Activated CD4-positive, alpha-beta memory T cell treated with anti-CD3 and anti-CD28 coated beads for 36 hours (primary cell): ENCODE measurements at regions not wholly inside any gene's neighbourhood (a gene's known extent, or its start where the extent isn't known, plus 50 kb on each side); places are given as distances from the start of the nearest gene placed in this dataset.

Experiments
- CTCF ChIA-PET: fragments of 350-600 bp; sonication (Branson Sonifier 250); formaldehyde crosslinking; loops from one replicate; lab custom pipeline; 2021; ENCODE audit warnings: antibody characterized with exemption, inconsistent platforms; lab: Charles Lee
- POLR2A ChIA-PET: fragments of 350-600 bp; sonication (Branson Sonifier 250); formaldehyde crosslinking; loops from one replicate; lab custom pipeline; 2021; ENCODE audit warnings: antibody characterized with exemption; lab: Charles Lee
- DNase-seq: peaks from one replicate; pipeline ENCODE4 v3.0.0-alpha.2; 2020
- H3K27ac Mint-ChIP-seq: one replicate; pipeline ENCODE4 v1.8.0; 2021; ENCODE audit warnings: mixed read lengths
- H3K27me3 Mint-ChIP-seq: one replicate; pipeline ENCODE4 v1.8.0; 2021; ENCODE audit warnings: mixed read lengths
- H3K36me3 Mint-ChIP-seq: one replicate; pipeline ENCODE4 v1.8.0; 2021; ENCODE audit warnings: mixed read lengths
- H3K4me1 Mint-ChIP-seq: one replicate; pipeline ENCODE4 v1.8.0; 2021; ENCODE audit warnings: low read depth, mixed read lengths
- H3K4me3 Mint-ChIP-seq: one replicate; pipeline ENCODE4 v1.8.0; 2021; ENCODE audit warnings: mild to moderate bottlenecking, mixed read lengths
- H3K9me3 Mint-ChIP-seq: one replicate; pipeline ENCODE4 v1.8.0; 2021; ENCODE audit warnings: mixed read lengths
- intact Hi-C: fragments of 100-400 bp; cut with micrococcal nuclease; formaldehyde crosslinking; loops from one replicate; pipeline ENCODE4 v1.15.1; 2023

DNA sequence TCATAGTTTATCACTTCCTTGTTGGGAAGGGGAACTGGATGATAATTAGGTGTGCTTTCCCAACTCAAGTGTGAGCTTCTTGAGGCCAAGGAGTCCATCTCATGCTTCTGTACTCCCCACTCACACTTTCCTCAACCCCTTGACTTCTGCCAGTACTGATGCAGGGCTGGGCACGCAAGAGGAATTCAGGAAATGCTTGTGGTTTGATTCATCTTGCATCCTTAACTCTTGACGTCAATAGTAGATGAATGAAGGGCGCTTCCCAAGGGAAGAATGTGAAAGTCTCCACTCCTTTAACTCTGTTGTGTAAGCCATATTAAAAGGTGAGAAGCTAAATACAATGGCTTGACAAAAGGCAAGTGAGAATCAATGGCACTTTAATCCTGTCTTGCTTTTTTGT, 101.8 kb downstream of the AGTR2 start:
- Mint-ChIP-seq H3K4me3 (no peak overlapping the region), H3K27me3 (no peaks in the 10 kb centered on the region), H3K36me3 (no peaks in the 10 kb centered on the region), H3K27ac (no peak overlapping the region), H3K9me3 (no peaks in the 10 kb centered on the region), H3K4me1 (no peaks in the 10 kb centered on the region)
- ChIA-PET CTCF (no interaction called here), POLR2A (no interaction called here)
- intact Hi-C loops: no loop called here
- DNase-seq: no peak

DNA sequence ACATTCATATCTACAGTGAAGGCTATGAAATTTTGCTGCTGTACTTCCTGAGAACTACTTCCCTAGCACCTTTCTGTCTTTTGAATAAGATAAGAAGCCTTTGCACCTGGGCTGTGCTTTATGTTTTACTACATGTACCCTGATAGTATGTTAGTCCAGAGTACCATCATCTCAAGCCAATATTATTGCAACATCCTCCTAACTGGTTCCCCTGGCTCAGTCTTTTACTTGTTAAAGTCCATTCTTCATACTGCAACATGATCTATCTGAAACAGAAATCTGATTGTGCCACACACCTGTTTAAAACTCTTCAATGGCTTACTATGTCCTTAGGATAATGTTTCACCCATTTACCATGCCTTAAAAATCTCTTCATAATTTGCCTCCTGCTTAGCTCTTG, 102.3 kb downstream of the AGTR2 start:
- no peaks in the 10 kb centered on the region for H3K4me1 Mint-ChIP-seq
- no peak overlapping the region for H3K27ac Mint-ChIP-seq

GRCh38 chrX:116276261-116276660, 105.7 kb downstream of the AGTR2 start:
- intact Hi-C loops: no loop called here
- Mint-ChIP-seq H3K27ac (no peak overlapping the region), H3K27me3 (no peaks in the 10 kb centered on the region), H3K9me3 (no peaks in the 10 kb centered on the region), H3K36me3 (no peaks in the 10 kb centered on the region), H3K4me3 (no peak overlapping the region), H3K4me1 (no peaks in the 10 kb centered on the region)
- DNase-seq: no peak
- CTCF ChIA-PET: no interaction called here
- POLR2A ChIA-PET: no interaction called here

More for the DNA sequence above, 102.3 kb downstream of the AGTR2 start:
- no peaks in the 10 kb centered on the region for H3K36me3 Mint-ChIP-seq
- DNase-seq: no peak
- no peaks in the 10 kb centered on the region for H3K9me3 Mint-ChIP-seq
- POLR2A ChIA-PET: no interaction called here
- intact Hi-C loops: no loop called here
- CTCF ChIA-PET: no interaction called here
- H3K4me3 Mint-ChIP-seq: no peak overlapping the region
- H3K27me3 Mint-ChIP-seq: no peaks in the 10 kb centered on the region

GRCh38 chrX:116277351-116278225, 107.0 kb downstream of the AGTR2 start:
- Mint-ChIP-seq H3K4me3 (no peak overlapping the region), H3K4me1 (no peaks in the 10 kb centered on the region), H3K27me3 (no peaks in the 10 kb centered on the region), H3K9me3 (no peaks in the 10 kb centered on the region), H3K27ac (no peak overlapping the region), H3K36me3 (no peaks in the 10 kb centered on the region)
- intact Hi-C loops: no loop called here
- DNase-seq: no peak
- ChIA-PET CTCF (no interaction called here), POLR2A (no interaction called here)

DNA sequence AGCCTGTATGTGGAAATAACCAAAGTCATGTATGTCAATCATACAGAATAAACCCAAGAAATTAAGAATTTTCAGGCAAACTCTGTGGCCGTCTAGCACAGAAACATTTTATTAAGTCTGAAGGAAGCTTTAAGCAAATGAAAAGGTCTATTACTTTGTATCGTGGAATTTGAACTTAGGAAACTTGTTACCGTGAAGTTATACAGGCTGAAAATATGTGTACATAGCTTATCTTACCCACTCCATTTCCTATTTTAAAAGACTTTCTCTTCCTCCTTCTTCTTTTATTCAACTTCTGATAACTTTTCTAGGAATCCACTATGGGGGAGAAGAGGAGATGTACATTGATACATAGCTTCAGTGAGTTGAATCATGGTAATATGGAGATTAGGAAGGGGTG, 108.3 kb downstream of the AGTR2 start:
- no peaks in the 10 kb centered on the region for H3K4me1 Mint-ChIP-seq
- H3K9me3 Mint-ChIP-seq: no peaks in the 10 kb centered on the region
- no peak overlapping the region for H3K27ac Mint-ChIP-seq
- ChIA-PET POLR2A (no interaction called here), CTCF (no interaction called here)
- no peak overlapping the region for H3K4me3 Mint-ChIP-seq
- H3K27me3 Mint-ChIP-seq: no peaks in the 10 kb centered on the region
- intact Hi-C loops: no loop called here
- DNase-seq: no peak
- no peaks in the 10 kb centered on the region for H3K36me3 Mint-ChIP-seq

DNA sequence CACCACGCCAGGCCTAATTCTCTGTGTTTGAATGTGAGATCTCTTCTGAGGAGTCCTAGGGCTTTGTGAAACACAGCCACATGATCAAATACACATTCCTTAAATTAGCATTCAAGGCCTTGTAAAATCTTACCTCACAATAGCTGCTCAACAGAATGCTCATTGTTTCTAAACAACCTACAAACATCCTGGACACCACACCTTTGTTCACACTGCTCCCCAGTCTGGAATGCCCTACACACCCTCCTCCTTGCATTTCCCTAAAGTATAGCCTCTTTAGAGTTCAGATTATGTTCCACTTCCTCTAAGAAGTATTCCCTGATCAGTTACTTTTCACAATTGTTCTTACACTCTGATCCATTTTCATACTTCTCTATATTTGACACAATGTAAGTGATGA, 110.6 kb downstream of the AGTR2 start:
- Mint-ChIP-seq H3K27ac (no peak overlapping the region), H3K36me3 (no peaks in the 10 kb centered on the region), H3K27me3 (no peaks in the 10 kb centered on the region), H3K9me3 (no peaks in the 10 kb centered on the region), H3K4me3 (no peak overlapping the region), H3K4me1 (no peaks in the 10 kb centered on the region)
- ChIA-PET CTCF (no interaction called here), POLR2A (no interaction called here)
- intact Hi-C loops: no loop called here
- no peak for DNase-seq

GRCh38 chrX:116282751-116283150, 112.2 kb downstream of the AGTR2 start:
- ChIA-PET CTCF (interaction anchor here (0.7 kb wide), 1 partner anchor 16 kb away, joined by 3 read pairs; no protein-coding TSS in a partner anchor), POLR2A (no interaction called here)
- H3K4me3 Mint-ChIP-seq: no peak overlapping the region
- intact Hi-C loops: no loop called here
- H3K27me3 Mint-ChIP-seq: no peaks in the 10 kb centered on the region
- H3K36me3 Mint-ChIP-seq: no peaks in the 10 kb centered on the region
- H3K27ac Mint-ChIP-seq: no peak overlapping the region
- no peak for DNase-seq
- no peaks in the 10 kb centered on the region for H3K4me1 Mint-ChIP-seq
- H3K9me3 Mint-ChIP-seq: no peaks in the 10 kb centered on the region

DNA sequence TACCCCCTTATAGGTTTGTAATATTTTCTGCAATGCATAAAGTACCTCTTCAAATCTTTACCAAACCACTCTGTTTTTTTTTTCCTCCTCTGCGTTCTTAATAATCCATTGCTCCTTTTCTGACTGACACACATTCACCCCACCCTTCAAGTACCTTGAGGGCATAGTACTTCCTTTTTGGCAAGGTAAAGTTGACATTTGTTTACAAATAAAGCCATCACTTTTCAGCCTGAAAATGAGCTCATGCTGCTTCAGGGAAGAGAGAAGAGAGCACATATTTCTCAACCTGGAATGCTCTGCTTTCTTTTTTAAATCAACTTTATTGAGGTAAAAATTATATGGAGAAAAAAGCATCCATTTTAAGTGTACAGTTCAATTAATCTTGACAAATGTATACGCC, 113.9 kb downstream of the AGTR2 start:
- intact Hi-C loops: no loop called here
- no peaks in the 10 kb centered on the region for H3K4me1 Mint-ChIP-seq
- no peak overlapping the region for H3K27ac Mint-ChIP-seq
- POLR2A ChIA-PET: no interaction called here
- H3K36me3 Mint-ChIP-seq: no peaks in the 10 kb centered on the region
- H3K9me3 Mint-ChIP-seq: no peaks in the 10 kb centered on the region
- no peak for DNase-seq
- no peaks in the 10 kb centered on the region for H3K27me3 Mint-ChIP-seq
- CTCF ChIA-PET: no interaction called here
- no peak overlapping the region for H3K4me3 Mint-ChIP-seq

GRCh38 chrX:116285501-116285900, 115.0 kb downstream of the AGTR2 start:
- intact Hi-C loops: no loop called here
- Mint-ChIP-seq H3K4me1 (no peaks in the 10 kb centered on the region), H3K4me3 (no peak overlapping the region), H3K9me3 (no peaks in the 10 kb centered on the region), H3K36me3 (no peaks in the 10 kb centered on the region), H3K27me3 (no peaks in the 10 kb centered on the region), H3K27ac (no peak overlapping the region)
- no peak for DNase-seq
- ChIA-PET CTCF (no interaction called here), POLR2A (no interaction called here)

DNA sequence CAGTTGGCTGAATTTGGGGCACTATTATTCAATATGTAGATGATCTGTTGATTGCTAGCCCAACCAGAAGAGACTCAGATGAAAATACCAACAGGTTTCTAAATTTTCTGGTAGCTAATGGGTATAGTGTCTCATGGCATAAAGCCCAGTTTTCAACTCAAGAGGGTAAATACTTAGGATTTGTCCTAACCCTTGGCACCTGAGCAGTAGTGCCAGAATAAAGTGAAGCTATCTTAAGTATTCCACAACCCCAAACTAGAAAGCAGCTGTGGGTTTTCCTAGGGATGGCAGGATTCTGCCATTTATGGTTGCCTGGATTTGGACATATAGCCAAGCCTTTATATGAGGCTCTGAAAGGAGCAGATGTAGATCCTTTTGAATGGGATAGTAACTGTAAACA, 119.0 kb downstream of the AGTR2 start:
- Mint-ChIP-seq H3K4me1 (no peaks in the 10 kb centered on the region), H3K4me3 (no peak overlapping the region), H3K9me3 (peaks cover 3% of the 10 kb centered on the region), H3K36me3 (no peaks in the 10 kb centered on the region), H3K27ac (no peak overlapping the region), H3K27me3 (no peaks in the 10 kb centered on the region)
- ChIA-PET CTCF (no interaction called here), POLR2A (no interaction called here)
- intact Hi-C loops: no loop called here
- DNase-seq: no peak

- CTCF ChIA-PET: no interaction called here
- H3K27ac Mint-ChIP-seq: no peak overlapping the region
- POLR2A ChIA-PET: no interaction called here
- no peaks in the 10 kb centered on the region for H3K36me3 Mint-ChIP-seq
- H3K27me3 Mint-ChIP-seq: no peaks in the 10 kb centered on the region
- intact Hi-C loops: no loop called here
- H3K4me1 Mint-ChIP-seq: no peaks in the 10 kb centered on the region
- H3K4me3 Mint-ChIP-seq: no peak overlapping the region
- H3K9me3 Mint-ChIP-seq: peaks cover 3% of the 10 kb centered on the region
- no peak for DNase-seq
Observed at GRCh38 chrX:116290359-116290758, 119.8 kb downstream of the AGTR2 start.

- POLR2A ChIA-PET: no interaction called here
- Mint-ChIP-seq H3K4me3 (no peak overlapping the region), H3K4me1 (no peaks in the 10 kb centered on the region), H3K9me3 (peaks cover 3% of the 10 kb centered on the region), H3K27ac (no peak overlapping the region), H3K27me3 (no peaks in the 10 kb centered on the region), H3K36me3 (no peaks in the 10 kb centered on the region)
- CTCF ChIA-PET: no interaction called here
- DNase-seq: no peak
- intact Hi-C loops: no loop called here
Observed at GRCh38 chrX:116292183-116292582, 121.6 kb downstream of the AGTR2 start.

GRCh38 chrX:116298956-116299355, 128.4 kb downstream of the AGTR2 start:
- Mint-ChIP-seq H3K36me3 (no peaks in the 10 kb centered on the region), H3K27ac (no peak overlapping the region), H3K27me3 (no peaks in the 10 kb centered on the region), H3K9me3 (no peaks in the 10 kb centered on the region), H3K4me3 (no peak overlapping the region), H3K4me1 (no peaks in the 10 kb centered on the region)
- POLR2A ChIA-PET: no interaction called here
- intact Hi-C loops: no loop called here
- DNase-seq: no peak
- CTCF ChIA-PET: no interaction called here
